DND-41 (cell line): ENCODE measurements at regions not wholly inside any gene's neighbourhood (a gene's known extent, or its start where the extent isn't known, plus 50 kb on each side); places are given as distances from the start of the nearest gene placed in this dataset.

Source experiments
- CTCF ChIP-seq: IDR thresholded peaks from 2 replicates; pipeline ENCODE4 v1.5.1; 2012; ENCODE audit warnings: borderline replicate concordance, low read length, moderate library complexity, mild to moderate bottlenecking; ENCODE audit not compliant: poor library complexity, severe bottlenecking; ENCODE audit errors: extremely low read depth
- EZH2 ChIP-seq: IDR thresholded peaks from 3 replicates; pipeline ENCODE4 v1.6.1; 2012; ENCODE audit warnings: borderline replicate concordance, low read depth, mild to moderate bottlenecking, moderate library complexity, low read length, inconsistent platforms; ENCODE audit not compliant: severe bottlenecking

- TF ChIP-seq CTCF (no peak), EZH2 (no peak)
These were observed 369.7 kb downstream of the MTX2 start for GRCh38 chr2:176639016-176639343.
